D721Med (cell line): ENCODE measurements at regions not wholly inside any gene's neighbourhood (a gene's known extent, or its start where the extent isn't known, plus 50 kb on each side); places are given as distances from the start of the nearest gene placed in this dataset.

Source experiments
- DNase-seq: peaks from one replicate; pipeline ENCODE4 v3.0.0; 2011; ENCODE audit warnings: low spot score; ENCODE audit not compliant: insufficient read length
- FAIRE-seq: peaks from 2 replicates; lab custom pipeline; 2011; peaks lifted over from hg19 to GRCh38; lab: Jason Lieb, UNC
- TF ChIP-seq, protein P1 (sequence below): IDR thresholded peaks from 2 replicates; pipeline ENCODE4 v1.5.1; 2012; ENCODE audit warnings: mild to moderate bottlenecking, control low read depth; ENCODE audit not compliant: insufficient read depth; ENCODE audit errors: missing control alignments

DNA sequence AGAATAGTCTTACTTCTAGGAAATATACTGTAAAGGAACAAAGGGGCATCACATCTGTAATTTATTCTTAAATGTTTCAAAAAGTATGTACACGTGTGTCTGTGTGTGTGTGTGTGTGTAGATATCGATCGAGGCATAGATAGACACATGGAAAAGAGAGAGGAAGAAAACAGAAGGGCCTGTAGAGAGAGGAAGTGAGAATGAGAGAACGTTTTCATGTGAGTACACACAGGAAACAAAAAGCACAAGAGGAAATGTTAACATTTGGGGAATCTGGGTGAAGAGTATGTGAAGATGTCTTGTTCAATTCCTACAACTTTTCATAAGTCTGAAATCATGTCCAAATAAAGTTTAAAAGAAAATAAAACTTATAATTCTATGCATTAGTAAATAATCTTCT, 286.5 kb upstream of the SORCS1 start:
- FAIRE-seq (no peak), DNase-seq (no peak)
- TF ChIP-seq, protein P1, sequence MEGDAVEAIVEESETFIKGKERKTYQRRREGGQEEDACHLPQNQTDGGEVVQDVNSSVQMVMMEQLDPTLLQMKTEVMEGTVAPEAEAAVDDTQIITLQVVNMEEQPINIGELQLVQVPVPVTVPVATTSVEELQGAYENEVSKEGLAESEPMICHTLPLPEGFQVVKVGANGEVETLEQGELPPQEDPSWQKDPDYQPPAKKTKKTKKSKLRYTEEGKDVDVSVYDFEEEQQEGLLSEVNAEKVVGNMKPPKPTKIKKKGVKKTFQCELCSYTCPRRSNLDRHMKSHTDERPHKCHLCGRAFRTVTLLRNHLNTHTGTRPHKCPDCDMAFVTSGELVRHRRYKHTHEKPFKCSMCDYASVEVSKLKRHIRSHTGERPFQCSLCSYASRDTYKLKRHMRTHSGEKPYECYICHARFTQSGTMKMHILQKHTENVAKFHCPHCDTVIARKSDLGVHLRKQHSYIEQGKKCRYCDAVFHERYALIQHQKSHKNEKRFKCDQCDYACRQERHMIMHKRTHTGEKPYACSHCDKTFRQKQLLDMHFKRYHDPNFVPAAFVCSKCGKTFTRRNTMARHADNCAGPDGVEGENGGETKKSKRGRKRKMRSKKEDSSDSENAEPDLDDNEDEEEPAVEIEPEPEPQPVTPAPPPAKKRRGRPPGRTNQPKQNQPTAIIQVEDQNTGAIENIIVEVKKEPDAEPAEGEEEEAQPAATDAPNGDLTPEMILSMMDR = no peak

DNA sequence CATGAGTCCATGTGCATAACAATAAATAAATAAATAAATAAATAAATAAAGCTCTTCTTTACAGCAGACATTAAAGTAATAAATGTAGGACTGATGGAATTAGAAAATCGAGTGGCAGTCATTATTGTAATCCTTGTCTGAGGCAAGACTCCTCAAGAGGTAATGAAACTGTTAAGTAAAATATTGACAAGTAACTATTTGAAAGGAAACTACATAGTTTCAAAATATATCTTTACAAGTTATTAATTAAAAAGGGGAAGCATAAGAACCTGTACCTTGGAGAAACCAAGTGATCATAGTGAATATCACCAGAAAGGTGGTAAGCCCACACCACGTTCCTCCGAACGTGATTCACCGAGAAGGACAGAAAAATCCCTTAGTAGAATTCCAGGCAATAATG, 285.6 kb upstream of the SORCS1 start:
- FAIRE-seq (no peak), DNase-seq (no peak)
- TF ChIP-seq, protein P1 = no peak

DNA sequence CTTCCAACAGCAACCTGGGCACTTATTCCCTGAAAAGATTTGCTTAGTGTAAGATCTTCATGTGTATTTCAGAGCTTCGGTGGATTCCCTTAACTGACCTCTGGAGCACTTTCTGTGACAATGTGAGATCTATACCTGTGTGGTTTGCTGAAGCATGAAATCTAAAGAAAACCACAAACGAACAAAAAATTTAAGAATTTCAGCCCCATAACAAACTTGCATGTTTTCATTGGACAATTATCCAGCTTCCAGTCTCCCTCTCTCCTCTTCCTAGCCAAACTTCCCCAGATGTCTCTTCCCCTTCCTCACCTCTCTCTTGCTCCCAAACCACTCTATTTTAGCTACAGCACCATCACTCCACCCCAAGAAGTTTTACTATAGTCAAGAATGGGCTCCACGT, 279.9 kb upstream of the SORCS1 start:
- FAIRE-seq (no peak), DNase-seq (no peak)
- TF ChIP-seq, protein P1 = no peak

DNA sequence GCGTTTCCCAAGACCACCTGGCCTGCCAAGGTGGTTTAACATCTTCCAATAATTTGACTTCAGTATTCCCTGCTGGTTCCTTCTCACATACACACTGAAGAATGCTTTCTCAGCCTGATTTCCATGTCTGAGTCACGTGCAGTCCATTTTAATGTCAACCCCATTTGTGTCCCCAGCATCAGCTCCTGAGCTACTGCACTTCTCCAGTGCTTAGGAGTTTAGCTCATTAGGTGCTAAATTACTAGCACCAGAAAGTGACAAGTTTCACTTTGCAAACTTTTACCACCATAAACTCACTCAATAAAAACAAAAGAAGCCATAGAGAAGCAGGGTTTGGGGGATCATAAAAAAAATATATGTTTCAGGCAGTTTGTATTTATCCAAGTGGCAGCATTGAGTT, 279.3 kb upstream of the SORCS1 start:
- TF ChIP-seq, protein P1 = no peak

DNA sequence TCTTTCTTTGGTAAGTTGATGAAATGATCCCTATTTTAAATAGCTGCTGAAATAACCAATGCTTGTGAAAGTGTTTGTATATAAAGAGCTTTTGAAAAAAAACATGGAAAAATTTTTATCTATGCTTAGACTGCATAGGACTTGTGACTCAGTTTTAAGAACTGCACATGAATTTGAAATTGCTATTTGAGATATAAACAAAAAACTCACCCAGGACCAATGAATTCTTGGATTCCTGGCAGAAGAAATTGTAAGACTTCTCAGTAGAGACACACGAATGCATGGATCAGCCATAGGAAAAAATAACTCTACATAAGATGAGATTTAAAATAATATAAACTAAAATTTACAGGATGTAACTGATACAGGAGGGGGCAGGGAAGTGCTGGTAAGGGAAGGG, 278.8 kb upstream of the SORCS1 start:
- TF ChIP-seq, protein P1 = no peak
- no peak for DNase-seq
- FAIRE-seq = no peak

More for the DNA sequence above, 279.3 kb upstream of the SORCS1 start:
- FAIRE-seq = no peak
- no peak for DNase-seq

DNA sequence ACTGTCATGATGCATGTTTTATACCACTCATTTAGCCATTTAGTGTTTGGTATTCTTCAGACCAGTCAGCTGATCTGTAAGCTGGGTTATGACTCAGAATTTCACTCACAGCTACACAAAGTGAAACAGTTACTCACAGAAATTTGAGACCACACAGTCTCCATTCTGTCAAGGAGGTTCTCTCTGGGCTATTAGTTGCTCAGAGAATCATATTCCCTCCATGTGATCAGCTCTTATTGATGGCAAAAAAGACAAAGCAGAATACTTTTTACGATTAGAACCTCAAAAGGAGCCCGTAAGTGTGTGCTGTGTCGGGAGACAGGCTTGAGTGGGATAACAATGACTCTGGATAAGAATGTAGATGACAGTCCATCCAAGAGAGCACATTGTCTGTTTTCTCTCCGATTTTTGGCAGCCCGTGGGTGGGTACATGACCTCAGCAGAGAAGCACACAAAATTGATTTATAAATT, 277.6 kb upstream of the SORCS1 start:
- no peak for FAIRE-seq

DNA sequence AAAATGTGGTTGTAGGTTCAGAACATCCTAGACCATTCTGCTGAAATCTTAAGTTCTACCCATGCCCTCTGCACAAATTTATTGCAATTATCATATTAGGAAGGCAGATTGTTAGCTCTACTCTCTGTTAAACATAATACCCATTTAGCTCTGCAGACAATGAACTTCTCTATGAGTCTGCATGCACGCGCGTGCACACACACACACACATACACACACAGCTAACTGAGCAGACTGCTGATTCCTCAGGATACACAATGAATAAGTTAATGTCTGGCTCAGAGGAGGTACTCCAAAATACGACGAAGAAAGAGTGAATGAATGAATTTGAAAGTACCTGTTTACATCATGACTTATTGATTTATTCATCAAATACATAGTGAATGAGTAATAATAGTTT, 276.2 kb upstream of the SORCS1 start:
- FAIRE-seq (no peak), DNase-seq (no peak)
- TF ChIP-seq, protein P1 = no peak

More for the DNA sequence above, 277.6 kb upstream of the SORCS1 start:
- DNase-seq = no peak
- TF ChIP-seq, protein P1 = no peak
